Renal cortical epithelial cell (primary cell): ENCODE measurements at regions not wholly inside any gene's neighbourhood (a gene's known extent, or its start where the extent isn't known, plus 50 kb on each side); places are given as distances from the start of the nearest gene placed in this dataset.
A peak's percentile ranks its signal among the peaks of the same experiment; 100 is the strongest.

Source experiments
- DNase-seq: peaks from one replicate; pipeline ENCODE4 v3.0.0-alpha.2; 2011; ENCODE audit warnings: low read depth

DNA sequence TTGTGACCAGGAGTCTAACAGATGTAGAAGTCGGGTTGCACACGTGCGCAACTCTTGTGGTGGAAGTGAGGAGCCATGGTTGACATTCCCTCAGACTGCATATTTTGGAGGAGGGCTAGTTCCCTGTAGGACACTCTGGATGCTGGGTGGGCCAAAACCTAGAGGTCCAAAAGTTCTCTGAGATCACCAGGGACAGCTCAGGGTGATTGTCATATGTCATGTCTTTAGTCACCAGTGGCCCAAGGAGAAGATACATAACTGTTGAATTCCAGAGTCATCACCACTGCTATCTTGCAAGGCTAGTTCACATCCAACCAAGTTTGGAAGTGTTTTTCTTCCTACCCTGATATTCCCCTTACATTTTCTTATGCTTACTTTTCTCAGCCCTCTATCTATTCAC, 95.2 kb upstream of the C3orf80 start:
- no peak for DNase-seq

DNA sequence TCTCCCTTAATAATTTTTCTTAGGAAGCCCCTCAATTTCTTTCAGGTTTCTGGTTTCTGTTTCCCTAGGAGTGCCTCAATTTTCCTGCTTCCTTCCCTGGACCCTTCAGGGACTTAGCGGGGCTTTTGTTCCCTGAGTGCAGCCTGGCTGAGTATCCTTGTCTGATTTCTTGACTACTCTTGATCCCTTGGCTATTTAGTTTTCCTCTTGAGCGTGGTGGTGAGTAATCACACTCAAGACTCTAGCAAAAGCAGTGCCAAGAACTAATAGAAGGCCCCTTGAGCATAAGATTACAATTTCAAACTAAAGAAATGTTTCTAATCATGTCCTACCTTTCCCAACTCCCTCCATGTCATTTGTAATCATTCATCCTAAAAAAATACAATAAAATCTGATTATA, 94.3 kb upstream of the C3orf80 start:
- DNase-seq, result peak; percentile 50

- no peak for DNase-seq
These were observed 93.0 kb upstream of the C3orf80 start for GRCh38 chr3:160132226-160132625.

- peak; percentile 67 for DNase-seq
These were observed 91.5 kb upstream of the C3orf80 start for GRCh38 chr3:160133757-160134156.

- DNase-seq, result no peak
These were observed 90.8 kb upstream of the C3orf80 start for GRCh38 chr3:160134454-160134853.

GRCh38 chr3:160134964-160135363, 90.3 kb upstream of the C3orf80 start:
- peak; percentile 85 for DNase-seq

GRCh38 chr3:160135851-160136250, 89.4 kb upstream of the C3orf80 start:
- DNase-seq, result no peak

- peak; percentile 32 for DNase-seq
These were observed 88.8 kb upstream of the C3orf80 start for GRCh38 chr3:160136421-160136820.

DNA sequence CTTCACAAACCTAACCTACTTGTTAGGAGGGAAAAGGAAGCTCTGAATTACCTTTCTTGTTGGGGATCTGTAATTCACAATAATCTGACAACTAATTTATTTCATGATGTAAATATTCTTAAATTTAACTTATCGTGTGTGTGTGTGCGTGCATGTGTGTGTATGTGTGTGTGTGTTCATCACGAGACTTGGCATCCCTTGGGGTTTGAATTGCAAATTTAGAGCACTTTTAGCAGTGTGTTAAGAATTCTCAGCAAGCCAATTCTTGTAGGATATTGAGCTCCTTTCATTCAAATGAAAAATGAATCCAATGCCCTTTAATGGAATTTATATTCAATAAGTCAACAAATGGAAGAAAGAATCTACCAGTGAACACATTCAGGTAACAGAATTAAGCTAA, 85.9 kb upstream of the C3orf80 start:
- no peak for DNase-seq

- peak; percentile 49 for DNase-seq
These were observed 84.5 kb upstream of the C3orf80 start for GRCh38 chr3:160140756-160141155.

DNA sequence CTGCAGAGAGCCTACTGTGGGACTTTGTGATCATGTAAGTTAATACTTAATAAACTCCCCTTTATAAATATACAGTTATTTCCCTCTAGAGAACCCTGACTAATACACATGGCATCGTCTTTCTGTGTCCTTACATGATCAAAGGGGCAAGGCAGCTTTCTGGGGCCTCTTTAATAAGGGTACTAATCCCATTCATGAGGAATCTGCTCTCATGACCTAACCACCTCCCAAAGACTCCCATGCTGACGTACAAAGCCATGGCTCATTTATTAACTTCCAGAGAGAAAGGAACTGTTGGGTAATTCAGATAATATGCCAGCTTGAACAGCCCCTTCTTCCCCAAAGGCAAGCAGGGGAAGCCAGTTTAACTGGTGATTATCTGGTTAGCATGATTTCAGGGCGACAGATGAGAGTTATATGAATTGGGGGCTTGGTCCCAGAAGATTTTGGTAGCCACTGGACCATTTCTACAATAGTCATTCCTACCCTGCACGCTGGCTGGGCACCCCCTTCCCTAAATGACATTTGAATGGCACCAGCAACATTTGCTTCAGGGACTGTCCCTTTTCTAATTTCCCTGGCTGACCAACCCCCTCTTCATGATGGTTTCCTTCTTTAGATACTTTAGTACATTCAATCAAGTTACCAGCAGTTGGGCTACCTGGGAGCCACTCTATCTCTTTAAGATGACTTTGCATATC, 83.6 kb upstream of the C3orf80 start:
- DNase-seq, result peak; percentile 91

GRCh38 chr3:160143482-160143881, 81.7 kb upstream of the C3orf80 start:
- no peak for DNase-seq

DNA sequence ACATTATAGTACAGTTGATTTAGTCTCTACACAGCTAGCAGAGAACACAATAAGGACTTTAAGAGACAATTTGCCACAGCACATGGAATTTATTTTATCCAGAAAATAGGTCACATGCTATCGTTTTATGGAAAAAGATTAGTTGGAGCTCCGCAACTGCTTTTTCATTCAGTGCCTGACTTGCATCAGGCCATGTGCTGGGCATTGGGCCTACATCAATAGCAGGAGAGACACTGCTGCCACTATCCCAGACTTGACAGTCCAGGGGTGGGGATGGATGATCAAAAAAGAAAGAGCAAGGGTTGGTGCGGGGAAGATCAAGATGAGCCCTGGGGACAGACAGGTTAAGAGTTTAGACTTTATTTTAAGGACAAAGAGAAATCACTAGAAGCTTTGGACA, 75.2 kb upstream of the C3orf80 start:
- DNase-seq, result no peak

DNA sequence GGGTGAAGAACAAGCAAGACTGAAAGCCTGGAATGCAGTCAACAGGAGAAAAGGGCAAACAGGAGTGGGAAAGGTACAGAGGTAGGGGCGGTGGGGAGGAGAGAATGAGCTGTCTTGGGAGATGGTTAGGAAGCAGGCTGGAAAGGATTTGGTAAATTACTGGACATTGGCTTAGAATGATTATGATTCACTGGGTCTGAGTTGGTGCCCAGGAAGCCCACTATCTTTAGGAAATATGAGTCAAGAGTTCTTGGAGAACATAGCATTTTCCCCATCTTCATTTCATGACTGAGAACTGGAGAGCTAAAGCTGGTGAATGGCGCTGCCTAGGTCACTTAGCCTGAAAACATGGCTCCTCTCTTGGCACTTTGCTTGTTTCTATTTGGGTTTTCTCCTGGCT, 74.7 kb upstream of the C3orf80 start:
- peak; percentile 65 for DNase-seq

- no peak for DNase-seq
These were observed 72.6 kb upstream of the C3orf80 start for GRCh38 chr3:160152638-160153037.

DNA sequence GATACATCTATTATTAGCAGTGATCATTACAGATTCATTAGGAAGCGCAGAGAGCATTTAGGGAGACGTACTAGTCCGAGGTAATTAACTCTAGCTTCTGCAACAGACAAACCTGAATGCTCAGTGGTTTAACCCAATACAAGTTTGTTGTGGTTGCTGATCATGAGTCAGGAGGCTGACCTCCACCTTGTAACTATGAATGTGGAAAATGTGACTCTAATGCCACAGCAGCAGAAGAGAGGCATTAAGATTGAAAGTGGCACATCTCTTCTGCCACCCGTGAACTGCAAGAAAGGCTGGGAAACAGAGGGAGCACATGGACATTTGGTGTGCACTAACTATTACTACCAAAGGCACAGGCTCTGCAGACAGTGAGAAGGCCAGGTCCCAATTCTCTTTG, 71.2 kb upstream of the C3orf80 start:
- peak; percentile 89 for DNase-seq

DNA sequence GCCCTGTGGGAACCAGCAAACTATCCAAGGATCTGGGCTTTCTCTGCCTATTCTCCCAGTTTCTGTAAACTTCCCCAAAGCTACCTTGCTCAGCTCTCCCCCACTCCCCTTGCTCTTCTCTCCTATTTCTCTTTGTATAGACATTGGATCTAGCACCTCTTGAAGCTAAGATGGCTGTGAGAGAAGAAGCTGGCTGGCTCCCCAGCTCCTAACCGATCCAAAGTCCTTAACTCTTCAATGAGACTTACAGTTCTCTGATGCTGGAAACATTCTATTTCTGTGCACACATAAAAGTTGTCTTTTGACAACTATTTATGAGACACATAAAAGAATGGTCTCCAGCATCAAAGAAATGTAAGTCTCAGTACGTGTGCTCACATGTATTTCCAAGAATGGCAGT, 70.6 kb upstream of the C3orf80 start:
- DNase-seq, result no peak

DNA sequence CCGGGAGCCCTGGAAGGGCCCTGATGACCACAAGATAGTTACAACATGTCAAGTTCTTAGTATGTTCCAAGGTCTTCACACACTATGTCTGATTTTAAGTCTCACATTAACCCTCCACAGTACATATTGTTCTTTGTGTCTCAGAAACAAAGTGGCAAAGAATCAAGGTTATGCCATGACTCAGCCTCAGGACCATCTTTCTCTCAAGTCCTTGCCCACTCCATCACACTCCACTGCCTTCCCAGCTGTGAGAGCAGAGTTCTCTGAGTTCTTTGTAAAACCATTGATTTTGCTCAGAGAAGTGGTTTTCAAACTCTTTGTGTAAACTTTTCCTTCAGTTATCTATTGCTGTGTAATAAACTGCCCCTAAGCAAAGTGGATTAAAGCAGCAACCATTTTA, 67.9 kb upstream of the C3orf80 start:
- DNase-seq, result peak; percentile 67

DNA sequence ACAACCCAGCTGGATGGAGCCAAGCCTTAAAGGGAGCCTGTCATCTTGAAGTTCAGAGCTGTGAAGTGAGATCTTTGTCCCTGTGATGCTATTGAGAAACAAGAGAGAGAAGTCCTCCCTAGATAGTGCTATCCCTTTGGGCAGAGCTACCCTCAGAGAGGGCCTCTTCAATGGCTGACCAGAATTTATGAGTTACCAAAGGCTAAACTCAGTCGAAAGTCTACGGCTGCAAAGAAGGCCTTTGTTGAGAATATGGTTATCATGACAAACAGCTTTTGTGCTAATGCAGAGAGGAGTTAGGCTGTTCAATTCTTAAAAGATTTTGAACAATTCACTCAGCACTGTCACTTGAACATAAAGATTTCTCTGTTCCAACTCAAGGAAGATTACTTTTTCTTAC, 65.9 kb upstream of the C3orf80 start:
- DNase-seq, result no peak

DNA sequence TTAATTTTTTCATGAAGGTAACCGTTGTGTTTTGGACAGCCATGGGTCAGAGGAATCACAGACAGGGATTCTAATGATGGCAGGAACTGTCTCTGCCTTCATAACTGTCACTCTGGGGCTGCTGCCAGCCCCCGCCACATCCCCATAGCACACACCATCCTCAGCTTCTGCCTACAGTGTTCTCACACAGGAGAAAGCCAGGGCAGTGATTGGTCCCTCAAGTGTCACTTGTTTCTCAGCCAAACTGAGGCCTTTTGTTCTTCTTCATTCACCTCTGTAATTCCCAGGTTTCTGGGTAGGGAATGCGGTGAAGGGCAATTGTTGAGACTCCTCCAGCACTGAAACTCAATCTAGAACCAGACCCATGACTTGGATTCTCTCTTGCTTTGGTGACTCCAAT, 65.4 kb upstream of the C3orf80 start:
- no peak for DNase-seq

DNA sequence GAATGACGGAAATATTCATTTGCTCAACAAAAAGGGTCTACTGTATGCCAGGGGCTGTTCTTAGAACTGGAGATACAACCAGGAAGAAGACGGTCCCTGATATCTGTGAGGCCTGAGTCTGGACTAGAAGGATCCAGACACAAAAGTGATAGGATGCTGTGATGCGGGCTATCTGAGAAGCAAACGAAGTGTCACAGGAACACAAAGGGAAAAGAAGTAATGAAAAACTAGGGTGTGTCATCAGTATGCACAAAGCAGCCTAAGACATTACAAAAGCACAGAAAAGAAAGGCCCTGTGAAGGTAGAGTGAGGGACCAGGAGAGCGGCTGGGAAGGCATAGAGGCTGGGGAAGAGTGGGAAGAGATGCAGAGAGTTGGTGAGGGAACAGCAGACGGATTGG, 63.3 kb upstream of the C3orf80 start:
- no peak for DNase-seq

GRCh38 chr3:160162440-160162839, 62.8 kb upstream of the C3orf80 start:
- DNase-seq, result no peak

DNA sequence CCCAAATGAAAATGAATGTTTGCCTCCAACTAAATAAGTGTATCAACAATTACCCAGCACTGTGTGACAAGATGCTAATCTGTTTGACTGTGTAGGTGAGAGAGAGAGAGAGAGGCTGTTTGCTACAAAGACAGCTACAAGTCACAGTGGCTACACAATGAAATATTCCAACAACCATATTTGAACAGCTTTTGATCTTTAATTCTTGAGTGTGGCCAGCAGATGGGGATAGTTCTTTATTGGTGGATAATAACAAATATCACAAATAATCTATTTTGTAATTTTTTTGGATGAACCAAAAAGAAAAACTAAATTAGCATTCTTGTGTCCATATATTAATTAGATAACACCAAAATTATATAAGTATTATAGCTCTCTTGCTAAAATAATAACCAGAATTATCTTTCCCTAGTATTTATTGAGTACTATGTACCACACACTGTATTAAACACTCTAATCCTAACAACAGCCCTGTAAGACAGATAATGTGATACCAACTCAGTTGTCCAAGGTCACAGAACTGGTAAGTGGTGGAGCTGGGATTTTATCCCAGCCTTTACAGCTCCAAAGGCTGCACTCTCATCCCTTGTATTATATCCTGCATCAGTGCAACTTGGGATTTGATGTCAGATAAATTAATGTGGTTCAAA, 61.9 kb upstream of the C3orf80 start:
- peak; percentile 29 for DNase-seq

DNA sequence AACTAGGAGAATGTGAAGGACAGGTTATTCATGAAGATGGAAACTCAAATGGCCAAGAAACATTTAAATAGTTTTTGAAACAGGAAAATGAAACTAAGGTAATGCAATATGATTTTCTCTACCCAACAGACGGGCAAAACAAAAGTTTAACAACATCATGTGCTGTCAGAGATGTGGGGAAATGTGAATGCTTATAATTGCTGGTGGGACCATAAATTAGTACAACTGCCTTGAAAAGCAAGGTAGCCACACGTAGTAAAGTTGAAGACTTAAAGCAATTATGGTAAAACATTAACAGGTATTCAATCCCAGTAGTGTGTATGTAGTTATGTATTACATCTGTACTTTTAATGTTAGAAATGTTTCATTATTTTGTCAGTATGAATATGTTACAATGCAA, 57.0 kb upstream of the C3orf80 start:
- DNase-seq, result peak; percentile 79
